Gastrocnemius medialis (tissue), 4 donors: ENCODE measurements at regions not wholly inside any gene's neighbourhood (a gene's known extent, or its start where the extent isn't known, plus 50 kb on each side); places are given as distances from the start of the nearest gene placed in this dataset.

Experiments
- ATAC-seq, 2 donors: fragments of 150-250 bp; one replicate each; pipeline ENCODE4 v1.9.1; 2016
- DNase-seq, 2 donors: peaks; one replicate each; pipeline ENCODE4 v3.0.0-alpha.2; 2019
- H3K27ac ChIP-seq, 4 donors: fragments of 200-600 bp; sonication (generic); 1 replicate in 1 of 4; 2 replicates in 3 of 4; pipeline ENCODE4 v1.5.1; 2016 to 2018; ENCODE audit warnings: mild to moderate bottlenecking in 2 of 4, moderate library complexity in 1 of 4
- H3K27me3 ChIP-seq, 3 donors: fragments of 200-600 bp; sonication (generic) in 2 of 3; 1 replicate in 1 of 3; 2 replicates in 2 of 3; pipeline versions ENCODE4 v1.5.1 to v1.6.0; 2016 to 2019; ENCODE audit warnings: mild to moderate bottlenecking in 1 of 3, moderate library complexity in 1 of 3
- H3K36me3 ChIP-seq, 2 donors: fragments of 200-600 bp; sonication (generic) in 1 of 2; one replicate each; pipeline ENCODE4 v1.5.1; 2017 to 2018
- H3K4me1 ChIP-seq, 2 donors: fragments of 200-600 bp; sonication (generic) in 1 of 2; one replicate each; pipeline ENCODE4 v1.5.1; 2016 to 2017; ENCODE audit warnings: mild to moderate bottlenecking in 2 of 2
- H3K4me3 ChIP-seq, 4 donors: fragments of 200-600 bp; sonication (generic) in 3 of 4; 1 replicate in 1 of 4; 2 replicates in 3 of 4; pipeline ENCODE4 v1.5.1; 2016 to 2019; ENCODE audit warnings: mild to moderate bottlenecking in 2 of 4
- H3K9me3 ChIP-seq, 3 donors: fragments of 200-600 bp; sonication (generic) in 2 of 3; 1 replicate in 1 of 3; 2 replicates in 2 of 3; pipeline ENCODE4 v1.5.1; 2016 to 2019
- POLR2A ChIP-seq, 2 donors: fragments of 450-650 bp; IDR thresholded peaks; one replicate each; pipeline ENCODE4 v1.6.1; 2017; ENCODE audit warnings: antibody characterized with exemption in 2 of 2, mild to moderate bottlenecking in 2 of 2, moderate library complexity in 2 of 2
- in situ Hi-C, 4 donors: fragments of 200-750 bp; cut with MboI; loops; one replicate each; pipeline versions ENCODE4 v1.15.0 to v1.8.0; 2017; ENCODE audit warnings: low sequenced_read_pairs in 4 of 4
- intact Hi-C: fragments of 100-400 bp; cut with DNase I; formaldehyde crosslinking; loops from one replicate; pipeline ENCODE4 v1.15.1; 2023; ENCODE audit warnings: low total_unique reads
- TF ChIP-seq, protein P1 (sequence below), 5 experiments: fragments of 450-650 bp in 3 of 5; fragments of 200-600 bp in 2 of 5; sonication (generic) in 2 of 5; IDR thresholded peaks in 4 of 5; conservative IDR thresholded peaks in 1 of 5; 1 replicate in 4 of 5; 2 replicates in 1 of 5; pipeline ENCODE4 v1.5.1; 2016 to 2019; ENCODE audit warnings: antibody characterized with exemption in 5 of 5, mild to moderate bottlenecking in 3 of 5, moderate library complexity in 3 of 5

DNA sequence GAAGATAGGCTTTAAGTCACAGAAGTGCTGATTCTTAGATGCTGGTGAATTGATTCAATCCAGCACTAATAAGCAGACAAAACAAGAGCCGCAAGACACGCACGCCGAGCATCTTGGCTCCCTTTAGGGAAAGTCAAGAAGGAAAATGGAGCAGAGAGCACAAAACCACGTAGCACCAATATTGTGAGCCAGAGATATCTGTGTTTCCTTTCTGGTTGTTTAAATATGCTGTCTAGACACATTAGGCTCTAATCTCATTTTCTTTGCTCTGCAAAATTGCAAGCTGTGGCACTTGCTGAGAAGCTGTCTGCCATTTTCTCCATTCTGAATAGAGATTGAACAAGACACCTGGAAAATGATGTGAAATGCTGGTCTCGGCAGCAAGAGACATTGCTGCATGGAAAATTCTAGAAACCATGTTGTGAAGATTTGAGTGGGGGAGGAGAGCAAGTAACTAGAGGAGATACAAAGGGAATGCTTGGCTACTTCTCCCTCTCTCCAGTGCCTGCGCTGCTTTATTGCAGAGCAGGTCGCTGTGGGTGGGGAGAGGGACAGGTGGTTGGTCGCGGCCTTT lies 336.3 kb downstream of the MED10 start:
- Histone ChIP-seq H3K4me3 (no peak overlapping the region), H3K36me3 (no peaks in the 10 kb centered on the region), H3K4me1 (no peaks in the 10 kb centered on the region), H3K27ac (no peak overlapping the region), H3K9me3 (no peaks in the 10 kb centered on the region), H3K27me3 (no peaks in the 10 kb centered on the region)
- DNase-seq (no peak), ATAC-seq (no peak)
- in situ Hi-C loops (no loop called here), intact Hi-C loops (no loop called here)
- TF ChIP-seq, protein P1, sequence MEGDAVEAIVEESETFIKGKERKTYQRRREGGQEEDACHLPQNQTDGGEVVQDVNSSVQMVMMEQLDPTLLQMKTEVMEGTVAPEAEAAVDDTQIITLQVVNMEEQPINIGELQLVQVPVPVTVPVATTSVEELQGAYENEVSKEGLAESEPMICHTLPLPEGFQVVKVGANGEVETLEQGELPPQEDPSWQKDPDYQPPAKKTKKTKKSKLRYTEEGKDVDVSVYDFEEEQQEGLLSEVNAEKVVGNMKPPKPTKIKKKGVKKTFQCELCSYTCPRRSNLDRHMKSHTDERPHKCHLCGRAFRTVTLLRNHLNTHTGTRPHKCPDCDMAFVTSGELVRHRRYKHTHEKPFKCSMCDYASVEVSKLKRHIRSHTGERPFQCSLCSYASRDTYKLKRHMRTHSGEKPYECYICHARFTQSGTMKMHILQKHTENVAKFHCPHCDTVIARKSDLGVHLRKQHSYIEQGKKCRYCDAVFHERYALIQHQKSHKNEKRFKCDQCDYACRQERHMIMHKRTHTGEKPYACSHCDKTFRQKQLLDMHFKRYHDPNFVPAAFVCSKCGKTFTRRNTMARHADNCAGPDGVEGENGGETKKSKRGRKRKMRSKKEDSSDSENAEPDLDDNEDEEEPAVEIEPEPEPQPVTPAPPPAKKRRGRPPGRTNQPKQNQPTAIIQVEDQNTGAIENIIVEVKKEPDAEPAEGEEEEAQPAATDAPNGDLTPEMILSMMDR (IDR thresholded peaks at IDR 0.05 in 4 of 5, conservative IDR thresholded peaks at IDR 0.05 in 1 of 5), result no peak
- TF ChIP-seq POLR2A (IDR thresholded peaks at IDR 0.05), result no peak

DNA sequence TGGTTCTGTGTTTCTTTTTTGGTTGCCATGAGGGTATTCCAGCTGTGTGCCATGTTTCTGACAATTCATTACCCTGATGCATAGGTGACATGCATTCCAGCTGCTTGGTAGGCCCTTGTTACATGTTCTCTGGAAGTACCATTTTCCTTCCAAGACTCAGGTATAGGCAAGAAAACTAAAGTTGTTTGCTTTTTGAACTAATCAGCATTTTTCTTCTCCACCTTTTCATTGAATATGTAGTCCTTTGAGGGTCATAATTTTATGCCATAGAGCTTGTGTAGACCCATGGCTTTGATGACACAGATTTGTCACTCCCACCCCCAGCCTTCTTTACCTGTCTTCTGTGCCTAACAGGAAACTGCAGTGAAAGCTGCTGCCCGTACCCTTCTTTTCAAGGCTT lies 339.2 kb downstream of the MED10 start:
- Histone ChIP-seq H3K9me3 (no peaks in the 10 kb centered on the region), H3K27me3 (no peaks in the 10 kb centered on the region), H3K27ac (no peak overlapping the region), H3K36me3 (no peaks in the 10 kb centered on the region), H3K4me3 (no peak overlapping the region), H3K4me1 (no peaks in the 10 kb centered on the region)
- in situ Hi-C loops (no loop called here), intact Hi-C loops (no loop called here)
- DNase-seq (no peak), ATAC-seq (no peak)
- no peak for TF ChIP-seq POLR2A (IDR thresholded peaks at IDR 0.05)
- TF ChIP-seq, protein P1 (IDR thresholded peaks at IDR 0.05 in 4 of 5, conservative IDR thresholded peaks at IDR 0.05 in 1 of 5), result no peak

DNA sequence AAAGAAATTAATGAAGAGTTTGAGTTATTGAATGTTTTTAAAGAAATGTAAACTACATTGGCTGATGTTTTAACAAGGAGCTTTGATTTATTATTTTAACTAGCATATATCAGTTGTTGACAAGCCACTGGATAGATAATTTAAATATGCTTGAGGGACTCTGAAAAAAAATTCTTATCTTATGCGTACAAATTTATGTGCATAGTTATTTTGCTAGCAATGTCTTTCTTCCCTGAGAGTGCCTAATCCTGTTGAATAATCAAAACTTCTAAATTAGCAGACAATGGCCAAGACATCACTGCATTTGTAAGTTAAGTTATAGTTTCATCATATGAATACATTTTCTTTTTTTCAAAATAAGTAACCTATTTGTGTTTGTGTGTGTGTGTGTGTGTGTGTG lies 342.3 kb downstream of the MED10 start:
- DNase-seq, result no peak
- TF ChIP-seq POLR2A (IDR thresholded peaks at IDR 0.05), result no peak
- TF ChIP-seq, protein P1 (IDR thresholded peaks at IDR 0.05 in 4 of 5, conservative IDR thresholded peaks at IDR 0.05 in 1 of 5), result no peak
- no peaks in the 10 kb centered on the region for H3K4me1 ChIP-seq
- no peak overlapping the region for H3K27ac ChIP-seq
- H3K27me3 ChIP-seq, result no peaks in the 10 kb centered on the region
- H3K4me3 ChIP-seq, result no peak overlapping the region
- intact Hi-C loops (no loop called here), in situ Hi-C loops (no loop called here)
- ATAC-seq, result no peak
- H3K36me3 ChIP-seq, result no peaks in the 10 kb centered on the region
- no peaks in the 10 kb centered on the region for H3K9me3 ChIP-seq

- intact Hi-C loops, result no loop called here
- H3K4me1 ChIP-seq, result no peaks in the 10 kb centered on the region
These were observed 348.5 kb downstream of the MED10 start for GRCh38 chr5:6029811-6030271.

More at GRCh38 chr5:6029811-6030271, 348.5 kb downstream of the MED10 start:
- no peak overlapping the region for H3K4me3 ChIP-seq
- in situ Hi-C loops, result no loop called here
- H3K9me3 ChIP-seq, result no peaks in the 10 kb centered on the region
- H3K27ac ChIP-seq, result no peak overlapping the region
- no peaks in the 10 kb centered on the region for H3K36me3 ChIP-seq
- no peaks in the 10 kb centered on the region for H3K27me3 ChIP-seq
- ATAC-seq (no peak), DNase-seq (no peak)
- no peak for TF ChIP-seq POLR2A (IDR thresholded peaks at IDR 0.05)
- TF ChIP-seq, protein P1 (IDR thresholded peaks at IDR 0.05 in 4 of 5, conservative IDR thresholded peaks at IDR 0.05 in 1 of 5), result no peak
